Testis (tissue), 2 donors: ENCODE measurements at regions not wholly inside any gene's neighbourhood (a gene's known extent, or its start where the extent isn't known, plus 50 kb on each side); places are given as distances from the start of the nearest gene placed in this dataset.

Experiments used
- DNase-seq: peaks from one replicate; pipeline ENCODE4 v3.0.0-alpha.2; 2019
- H3K27ac ChIP-seq, 2 donors: fragments of 200-600 bp; sonication (generic); one replicate each; pipeline ENCODE4 v1.5.1; 2019
- H3K27me3 ChIP-seq: fragments of 200-600 bp; sonication (generic); one replicate; pipeline ENCODE4 v1.5.1; 2019
- H3K36me3 ChIP-seq: fragments of 200-600 bp; sonication (generic); one replicate; pipeline ENCODE4 v1.5.1; 2017; ENCODE audit warnings: low read depth; ENCODE audit errors: missing control alignments
- H3K4me1 ChIP-seq: fragments of 200-600 bp; sonication (generic); one replicate; pipeline ENCODE4 v1.5.1; 2019
- H3K4me3 ChIP-seq, 2 donors: fragments of 200-600 bp; sonication (generic); one replicate each; pipeline ENCODE4 v1.5.1; 2017 to 2019
- H3K9me3 ChIP-seq: fragments of 200-600 bp; sonication (generic); one replicate; pipeline ENCODE4 v1.5.1; 2017
- CTCF ChIP-seq, 3 experiments: fragments of 450-650 bp in 2 of 3; fragments of 200-600 bp in 1 of 3; sonication (generic) in 1 of 3; IDR thresholded peaks; one replicate each; pipeline ENCODE4 v1.5.1; 2016 to 2019; ENCODE audit warnings: antibody characterized with exemption in 3 of 3, mild to moderate bottlenecking in 2 of 3, moderate library complexity in 1 of 3
- POLR2A ChIP-seq: fragments of 450-650 bp; IDR thresholded peaks from one replicate; pipeline ENCODE4 v1.6.1; 2017; ENCODE audit warnings: antibody characterized with exemption, mild to moderate bottlenecking, moderate library complexity
- WGBS, 2 donors: methylation state at CpG; one replicate each; pipeline ENCODE4 v1.1.5; 2018; 5-methylcytosine and 5-hydroxymethylcytosine counted together
- intact Hi-C: fragments of 100-400 bp; cut with DNase I; formaldehyde crosslinking; loops from one replicate; pipeline ENCODE4 v1.15.1; 2023; ENCODE audit warnings: low total_unique reads

GRCh38 chr6:4543596-4543995 lies 232.6 kb upstream of the CDYL start:
- no peak overlapping the region for H3K27ac ChIP-seq
- no peaks in the 10 kb centered on the region for H3K27me3 ChIP-seq
- H3K4me1 ChIP-seq = no peaks in the 10 kb centered on the region
- TF ChIP-seq POLR2A (no peak), CTCF (IDR thresholded peaks at IDR 0.05) (no peak)
- no peak overlapping the region for H3K4me3 ChIP-seq
- 76 to 77% methylated on average over 2 of the region's 2 CpGs for WGBS, 2 donors
- no peaks in the 10 kb centered on the region for H3K9me3 ChIP-seq
- intact Hi-C loops = no loop called here
- no peak for DNase-seq
- no peaks in the 10 kb centered on the region for H3K36me3 ChIP-seq

- no peaks in the 10 kb centered on the region for H3K4me1 ChIP-seq
- TF ChIP-seq POLR2A (no peak), CTCF (IDR thresholded peaks at IDR 0.05) (no peak)
- H3K9me3 ChIP-seq = no peaks in the 10 kb centered on the region
- H3K4me3 ChIP-seq = no peak overlapping the region
- no peak overlapping the region for H3K27ac ChIP-seq
- no peak for DNase-seq
- H3K36me3 ChIP-seq = no peaks in the 10 kb centered on the region
- H3K27me3 ChIP-seq = no peaks in the 10 kb centered on the region
- 80 to 98% methylated on average over 1 of the region's 1 CpG for WGBS, 2 donors
- intact Hi-C loops = no loop called here
Measured at GRCh38 chr6:4533576-4533975, 242.6 kb upstream of the CDYL start.

- WGBS, 2 donors = 79 to 87% methylated on average over 1 of the region's 1 CpG
- Histone ChIP-seq H3K9me3 (no peaks in the 10 kb centered on the region), H3K27me3 (no peaks in the 10 kb centered on the region), H3K27ac (no peak overlapping the region), H3K36me3 (no peaks in the 10 kb centered on the region), H3K4me3 (no peak overlapping the region), H3K4me1 (no peaks in the 10 kb centered on the region)
- intact Hi-C loops = no loop called here
- TF ChIP-seq CTCF (IDR thresholded peaks at IDR 0.05) (no peak), POLR2A (no peak)
- DNase-seq = no peak
Measured at GRCh38 chr6:4531406-4531805, 244.8 kb upstream of the CDYL start.

- no peak for TF ChIP-seq CTCF (IDR thresholded peaks at IDR 0.05)
- no peak for TF ChIP-seq POLR2A
- H3K4me3 ChIP-seq = no peak overlapping the region
- H3K4me1 ChIP-seq = no peaks in the 10 kb centered on the region
- H3K27me3 ChIP-seq = no peaks in the 10 kb centered on the region
- DNase-seq = no peak
- no peaks in the 10 kb centered on the region for H3K36me3 ChIP-seq
- 77 to 78% methylated on average over 7 of the region's 7 CpGs for WGBS, 2 donors
- intact Hi-C loops = no loop called here
- no peak overlapping the region for H3K27ac ChIP-seq
- H3K9me3 ChIP-seq = no peaks in the 10 kb centered on the region
Measured at GRCh38 chr6:4522453-4522852, 253.8 kb upstream of the CDYL start.

- DNase-seq = no peak
- no peaks in the 10 kb centered on the region for H3K4me1 ChIP-seq
- no peaks in the 10 kb centered on the region for H3K9me3 ChIP-seq
- 67 to 75% methylated on average over 6 of the region's 6 CpGs for WGBS, 2 donors
- TF ChIP-seq CTCF (IDR thresholded peaks at IDR 0.05) = no peak
- no peak for TF ChIP-seq POLR2A
- H3K27ac ChIP-seq = no peak overlapping the region
- no peaks in the 10 kb centered on the region for H3K36me3 ChIP-seq
- intact Hi-C loops = no loop called here
- no peaks in the 10 kb centered on the region for H3K27me3 ChIP-seq
- H3K4me3 ChIP-seq = no peak overlapping the region
Measured at GRCh38 chr6:4521070-4521469, 255.1 kb upstream of the CDYL start.
